Transverse colon (tissue), 4 donors: ENCODE measurements at regions not wholly inside any gene's neighbourhood (a gene's known extent, or its start where the extent isn't known, plus 50 kb on each side); places are given as distances from the start of the nearest gene placed in this dataset.

Experiments
- DNase-seq: peaks from one replicate; pipeline ENCODE4 v3.0.0-alpha.2; 2019
- H3K27ac ChIP-seq, 4 donors: fragments of 200-600 bp; sonication (generic); 2 replicates each; pipeline ENCODE4 v1.5.1; 2016 to 2018; ENCODE audit warnings: inconsistent platforms in 4 of 4
- H3K27me3 ChIP-seq: fragments of 200-600 bp; sonication (generic); 2 replicates; pipeline ENCODE4 v1.5.1; 2017; ENCODE audit warnings: inconsistent platforms
- H3K36me3 ChIP-seq, 4 donors: fragments of 200-600 bp; sonication (generic); 2 replicates each; pipeline ENCODE4 v1.5.1; 2017 to 2019; ENCODE audit warnings: inconsistent platforms in 4 of 4
- H3K4me1 ChIP-seq, 4 donors: fragments of 200-600 bp; sonication (generic); 2 replicates each; pipeline ENCODE4 v1.5.1; 2017 to 2020; ENCODE audit warnings: inconsistent platforms in 4 of 4
- H3K4me3 ChIP-seq, 4 donors: fragments of 200-600 bp; sonication (generic); 1 replicate in 1 of 4; 2 replicates in 3 of 4; pipeline versions ENCODE4 v1.5.1 to v1.6.1; 2017 to 2019; ENCODE audit warnings: inconsistent platforms in 4 of 4
- H3K9me3 ChIP-seq, 2 donors: fragments of 200-600 bp; sonication (generic); 2 replicates each; pipeline ENCODE4 v1.5.1; 2017 to 2019; ENCODE audit warnings: inconsistent platforms in 2 of 2
- CTCF ChIP-seq, 5 experiments: fragments of 200-600 bp in 3 of 5; fragments of 450-650 bp in 2 of 5; sonication (generic) in 3 of 5; IDR thresholded peaks; 1 replicate in 2 of 5; 2 replicates in 3 of 5; pipeline ENCODE4 v1.5.1; 2016 to 2017; ENCODE audit warnings: antibody characterized with exemption in 5 of 5, inconsistent platforms in 3 of 5, mild to moderate bottlenecking in 2 of 5, moderate library complexity in 1 of 5
- EP300 ChIP-seq: sonication (generic); formaldehyde crosslinking; IDR thresholded peaks from one replicate; pipeline ENCODE4 v1.6.1; 2017; ENCODE audit warnings: antibody characterized with exemption, low read depth
- POLR2A ChIP-seq: fragments of 450-650 bp; IDR thresholded peaks from one replicate; pipeline ENCODE4 v1.6.1; 2016; ENCODE audit warnings: antibody characterized with exemption, mild to moderate bottlenecking, moderate library complexity
- POLR2AphosphoS5 ChIP-seq, 3 donors: sonication (generic); formaldehyde crosslinking; IDR thresholded peaks; one replicate each; pipeline ENCODE4 v1.6.1; 2016; ENCODE audit warnings: antibody characterized with exemption in 3 of 3
- WGBS, 2 donors: methylation state at CpG; one replicate each; pipeline ENCODE4 v1.1.5; 2018; ENCODE audit warnings: low coverage in 1 of 2; 5-methylcytosine and 5-hydroxymethylcytosine counted together
- in situ Hi-C, 4 donors: fragments of 200-750 bp; cut with MboI; loops; one replicate each; pipeline versions ENCODE4 v1.15.0 to v1.15.1; 2017; ENCODE audit warnings: low sequenced_read_pairs in 3 of 4, low pct_ligation_motif_present in 1 of 4, low pct_unique_long_range_greater_than_20kb in 1 of 4
- intact Hi-C: fragments of 100-400 bp; cut with DNase I; formaldehyde crosslinking; loops from one replicate; pipeline ENCODE4 v1.15.1; 2023; ENCODE audit warnings: low total_unique reads

- DNase-seq, result no peak
- H3K4me3 ChIP-seq, result no peak overlapping the region
- in situ Hi-C loops, result loop anchor here in 3 of 4 donors (10.0 to 25.0 kb wide), 3 partner anchors 972 to 1072 kb away; no protein-coding TSS in a partner anchor
- H3K9me3 ChIP-seq, result no peaks in the 10 kb centered on the region
- no peaks in the 10 kb centered on the region for H3K27me3 ChIP-seq
- H3K36me3 ChIP-seq, result no peaks in the 10 kb centered on the region
- intact Hi-C loops, result loop anchor here (10.0 kb wide), 1 partner anchor 1065 kb away; no protein-coding TSS in a partner anchor
- peaks cover 0 to 10% (median 1%) of the 10 kb centered on the region in 4 donors for H3K4me1 ChIP-seq
- H3K27ac ChIP-seq, result no peak overlapping the region
- TF ChIP-seq CTCF (IDR thresholded peaks at IDR 0.05) (no peak), EP300 (no peak), POLR2A (no peak), POLR2AphosphoS5 (IDR thresholded peaks at IDR 0.05) (no peak)
These were observed 472.1 kb upstream of the TNC start for GRCh38 chr9:115590011-115590410.

- Histone ChIP-seq H3K36me3 (no peaks in the 10 kb centered on the region), H3K4me3 (no peak overlapping the region), H3K4me1 (peaks cover 0 to 10% (median 1%) of the 10 kb centered on the region in 4 donors), H3K27me3 (no peaks in the 10 kb centered on the region), H3K9me3 (no peaks in the 10 kb centered on the region), H3K27ac (peak overlapping the region; percentile 38 to 63 (median 48))
- intact Hi-C loops, result loop anchor here (10.0 kb wide), 1 partner anchor 1063 kb away; no protein-coding TSS in a partner anchor
- 12 to 40% methylated on average over 1 to 4 of the region's 4 CpGs for WGBS, 2 donors
- in situ Hi-C loops, result loop anchor here in 3 of 4 donors (10.0 to 25.0 kb wide), 3 partner anchors 971 to 1071 kb away; no protein-coding TSS in a partner anchor
- TF ChIP-seq POLR2A (no peak), CTCF (IDR thresholded peaks at IDR 0.05) (peak; percentile 54 to 78 (median 73))
- DNase-seq, result peak; percentile 59
These were observed 473.6 kb upstream of the TNC start for GRCh38 chr9:115591584-115591984.

- no peak for DNase-seq
- intact Hi-C loops, result loop anchor here (10.0 kb wide), 1 partner anchor 1061 kb away; no protein-coding TSS in a partner anchor
- in situ Hi-C loops, result loop anchor here in 3 of 4 donors (10.0 to 25.0 kb wide), 3 partner anchors 969 to 1069 kb away; no protein-coding TSS in a partner anchor
These were observed 475.7 kb upstream of the TNC start for GRCh38 chr9:115593587-115594091.

GRCh38 chr9:115594557-115594956 is 476.6 kb upstream of the TNC start:
- Histone ChIP-seq H3K27me3 (no peaks in the 10 kb centered on the region), H3K9me3 (no peaks in the 10 kb centered on the region), H3K4me3 (no peak overlapping the region), H3K4me1 (peaks cover 0 to 10% (median 1%) of the 10 kb centered on the region in 4 donors), H3K36me3 (no peaks in the 10 kb centered on the region), H3K27ac (peak overlapping the region in 1 of 4 donors; percentile 5)
- intact Hi-C loops, result loop anchor here (10.0 kb wide), 1 partner anchor 1060 kb away; no protein-coding TSS in a partner anchor
- in situ Hi-C loops, result loop anchor here in 3 of 4 donors (10.0 to 25.0 kb wide), 3 partner anchors 968 to 1068 kb away; no protein-coding TSS in a partner anchor
- no peak for DNase-seq
- TF ChIP-seq CTCF (IDR thresholded peaks at IDR 0.05) (no peak), POLR2A (no peak)
- WGBS, 2 donors, result 40 to 50% methylated on average over 1 of the region's 1 CpG

More at GRCh38 chr9:115593587-115594091, 475.7 kb upstream of the TNC start:
- Histone ChIP-seq H3K4me3 (no peak overlapping the region), H3K36me3 (no peaks in the 10 kb centered on the region), H3K27ac (peak overlapping the region in 1 of 4 donors; percentile 34), H3K27me3 (no peaks in the 10 kb centered on the region), H3K9me3 (no peaks in the 10 kb centered on the region), H3K4me1 (peaks cover 0 to 10% (median 1%) of the 10 kb centered on the region in 4 donors)
- 6 to 13% methylated on average over 1 to 4 of the region's 4 CpGs for WGBS, 2 donors
- TF ChIP-seq POLR2A (no peak), POLR2AphosphoS5 (IDR thresholded peaks at IDR 0.05) (no peak), CTCF (IDR thresholded peaks at IDR 0.05) (peak; percentile 66 to 77 (median 71)), EP300 (no peak)
